H9 (cell line): ENCODE measurements at regions not wholly inside any gene's neighbourhood (a gene's known extent, or its start where the extent isn't known, plus 50 kb on each side); places are given as distances from the start of the nearest gene placed in this dataset.

Source experiments
- DNase-seq: peaks from one replicate; pipeline ENCODE4 v3.0.0-alpha.2; 2017
- H2AFZ ChIP-seq: one replicate; pipeline ENCODE4 v1.6.1; 2013; ENCODE audit warnings: mild to moderate bottlenecking, low read length, control low read depth, moderate library complexity
- H2AK5ac ChIP-seq: 2 replicates; pipeline ENCODE4 v1.6.1; 2013; ENCODE audit warnings: low read length, control low read depth, mixed read lengths; ENCODE audit not compliant: insufficient read length
- H2BK120ac ChIP-seq: one replicate; pipeline ENCODE4 v1.6.1; 2013; ENCODE audit warnings: low read depth, mild to moderate bottlenecking, low read length, control low read depth, inconsistent platforms; ENCODE audit not compliant: poor library complexity, severe bottlenecking
- H2BK12ac ChIP-seq: 2 replicates; pipeline ENCODE4 v1.6.1; 2013; ENCODE audit warnings: low read length, control low read depth, mixed read lengths, low read depth; ENCODE audit not compliant: insufficient read length
- H2BK15ac ChIP-seq: 2 replicates; pipeline ENCODE4 v1.6.1; 2013; ENCODE audit warnings: low read depth, low read length, control low read depth
- H2BK20ac ChIP-seq: one replicate; pipeline ENCODE4 v1.6.1; 2013; ENCODE audit warnings: low read depth, mild to moderate bottlenecking, low read length, control low read depth, inconsistent platforms; ENCODE audit not compliant: poor library complexity, severe bottlenecking
- H2BK5ac ChIP-seq: 2 replicates; pipeline ENCODE4 v1.6.1; 2013; ENCODE audit warnings: low read length, control low read depth, mixed read lengths; ENCODE audit not compliant: insufficient read length
- H3K14ac ChIP-seq: 2 replicates; pipeline ENCODE4 v1.6.1; 2013; ENCODE audit warnings: low read length, control low read depth; ENCODE audit not compliant: insufficient read depth
- H3K18ac ChIP-seq: 2 replicates; pipeline ENCODE4 v1.6.1; 2013; ENCODE audit warnings: low read depth, mild to moderate bottlenecking, mixed read lengths, low read length, control low read depth; ENCODE audit not compliant: insufficient read length
- H3K23ac ChIP-seq: 2 replicates; pipeline ENCODE4 v1.6.1; 2013; ENCODE audit warnings: low read length, control low read depth, mixed read lengths, low read depth; ENCODE audit not compliant: insufficient read length
- H3K23me2 ChIP-seq: 2 replicates; pipeline ENCODE4 v1.6.1; 2013; ENCODE audit warnings: low read depth, mild to moderate bottlenecking, mixed read lengths, low read length, control low read depth; ENCODE audit not compliant: insufficient read length, poor library complexity, severe bottlenecking
- H3K27ac ChIP-seq: 2 replicates; pipeline ENCODE4 v1.5.1; 2013; ENCODE audit warnings: low read length, control low read depth, mixed read lengths, low read depth; ENCODE audit not compliant: insufficient read length
- H3K27me3 ChIP-seq: 2 replicates; pipeline ENCODE4 v1.6.1; 2013; ENCODE audit warnings: low read length, control low read depth, inconsistent platforms; ENCODE audit not compliant: insufficient read depth
- H3K4ac ChIP-seq: 2 replicates; pipeline ENCODE4 v1.6.1; 2013; ENCODE audit warnings: low read depth, mild to moderate bottlenecking, control low read depth, inconsistent platforms, low read length, moderate library complexity
- H3K4me1 ChIP-seq: 2 replicates; pipeline ENCODE4 v1.6.1; 2013; ENCODE audit warnings: low read length, control low read depth, inconsistent platforms; ENCODE audit not compliant: insufficient read depth
- H3K4me2 ChIP-seq: 2 replicates; pipeline ENCODE4 v1.6.1; 2013; ENCODE audit warnings: low read length, control low read depth, mixed read lengths; ENCODE audit not compliant: insufficient read length, insufficient read depth
- H3K56ac ChIP-seq: 2 replicates; pipeline ENCODE4 v1.6.1; 2013; ENCODE audit warnings: low read depth, mild to moderate bottlenecking, mixed read lengths, low read length, control low read depth; ENCODE audit not compliant: insufficient read length
- H3K79me1 ChIP-seq: 2 replicates; pipeline ENCODE4 v1.6.1; 2013; ENCODE audit warnings: low read depth, mild to moderate bottlenecking, moderate library complexity, low read length, control low read depth, inconsistent platforms; ENCODE audit not compliant: insufficient read depth, poor library complexity, severe bottlenecking
- H3K79me2 ChIP-seq: 2 replicates; pipeline ENCODE4 v1.6.1; 2013; ENCODE audit warnings: low read length, control low read depth, inconsistent platforms; ENCODE audit not compliant: insufficient read depth
- H3K9ac ChIP-seq: 2 replicates; pipeline ENCODE4 v1.6.1; 2013; ENCODE audit warnings: low read length, control low read depth, mixed read lengths; ENCODE audit not compliant: insufficient read length; ENCODE audit errors: extremely low read depth
- H3K9me3 ChIP-seq: one replicate; pipeline ENCODE4 v1.6.1; 2013; ENCODE audit warnings: low read depth, low read length, inconsistent platforms; ENCODE audit not compliant: control insufficient read depth
- H3T11ph ChIP-seq: one replicate; pipeline ENCODE4 v1.6.1; 2013; ENCODE audit warnings: mild to moderate bottlenecking, low read length, control low read depth, inconsistent platforms
- H4K20me1 ChIP-seq: one replicate; pipeline ENCODE4 v1.6.1; 2013; ENCODE audit not compliant: control insufficient read depth, insufficient read length, insufficient read depth
- H4K5ac ChIP-seq: 2 replicates; pipeline ENCODE4 v1.6.1; 2013; ENCODE audit warnings: low read depth, mild to moderate bottlenecking, mixed read lengths, low read length, control low read depth; ENCODE audit not compliant: insufficient read length
- H4K8ac ChIP-seq: replicated peaks from 2 replicates; pipeline ENCODE4 v1.6.1; 2013; ENCODE audit warnings: low read length, control low read depth, mixed read lengths, low read depth; ENCODE audit not compliant: insufficient read length
- H4K91ac ChIP-seq: 2 replicates; pipeline ENCODE4 v1.6.1; 2013; ENCODE audit warnings: low read depth, mild to moderate bottlenecking, moderate library complexity, mixed read lengths, low read length, control low read depth; ENCODE audit not compliant: insufficient read length
- H3K27ac Mint-ChIP-seq, 3 experiments: 2 replicates in 2 of 3; 3 replicates in 1 of 3; pipeline ENCODE4 v1.8.0; 2020 to 2021; ENCODE audit warnings: mixed read lengths in 3 of 3, mild to moderate bottlenecking in 1 of 3, moderate library complexity in 1 of 3
- H3K27me3 Mint-ChIP-seq: 2 replicates; pipeline ENCODE4 v1.8.0; 2021; ENCODE audit warnings: low read depth, mild to moderate bottlenecking, moderate library complexity, mixed read lengths
- H3K36me3 Mint-ChIP-seq, 3 experiments: 2 replicates in 2 of 3; 3 replicates in 1 of 3; pipeline ENCODE4 v1.8.0; 2020 to 2021; ENCODE audit warnings: low read depth in 3 of 3, mixed read lengths in 3 of 3; ENCODE audit not compliant: insufficient read depth in 1 of 3
- H3K4me1 Mint-ChIP-seq, 2 experiments: 2 replicates each; pipeline ENCODE4 v1.8.0; 2020; ENCODE audit warnings: mixed read lengths in 2 of 2
- H3K4me3 Mint-ChIP-seq, 2 experiments: 2 replicates in 1 of 2; 3 replicates in 1 of 2; pipeline ENCODE4 v1.8.0; 2020 to 2021; ENCODE audit warnings: mild to moderate bottlenecking in 2 of 2, mixed read lengths in 2 of 2, moderate library complexity in 1 of 2
- H3K9me3 Mint-ChIP-seq, 2 experiments: 2 replicates in 1 of 2; 3 replicates in 1 of 2; pipeline ENCODE4 v1.8.0; 2020; ENCODE audit warnings: mild to moderate bottlenecking in 2 of 2, mixed read lengths in 2 of 2, moderate library complexity in 1 of 2
- CTCF ChIP-seq: fragments of 200-600 bp; sonication (generic); conservative IDR thresholded peaks from 3 replicates; pipeline ENCODE4 v1.8.0; 2021; ENCODE audit warnings: antibody characterized with exemption, mild to moderate bottlenecking
- WGBS: extraction: QIAGEN DNeasy Blood & Tissue Kit; methylation state at CpG from one replicate; pipeline ENCODE4 v1.1.7; 2013; ENCODE audit warnings: missing lambda C conversion rate, low lambda C conversion rate, mixed read lengths; ENCODE audit not compliant: insufficient read length; ENCODE audit errors: extremely low coverage; 5-methylcytosine and 5-hydroxymethylcytosine counted together

DNA sequence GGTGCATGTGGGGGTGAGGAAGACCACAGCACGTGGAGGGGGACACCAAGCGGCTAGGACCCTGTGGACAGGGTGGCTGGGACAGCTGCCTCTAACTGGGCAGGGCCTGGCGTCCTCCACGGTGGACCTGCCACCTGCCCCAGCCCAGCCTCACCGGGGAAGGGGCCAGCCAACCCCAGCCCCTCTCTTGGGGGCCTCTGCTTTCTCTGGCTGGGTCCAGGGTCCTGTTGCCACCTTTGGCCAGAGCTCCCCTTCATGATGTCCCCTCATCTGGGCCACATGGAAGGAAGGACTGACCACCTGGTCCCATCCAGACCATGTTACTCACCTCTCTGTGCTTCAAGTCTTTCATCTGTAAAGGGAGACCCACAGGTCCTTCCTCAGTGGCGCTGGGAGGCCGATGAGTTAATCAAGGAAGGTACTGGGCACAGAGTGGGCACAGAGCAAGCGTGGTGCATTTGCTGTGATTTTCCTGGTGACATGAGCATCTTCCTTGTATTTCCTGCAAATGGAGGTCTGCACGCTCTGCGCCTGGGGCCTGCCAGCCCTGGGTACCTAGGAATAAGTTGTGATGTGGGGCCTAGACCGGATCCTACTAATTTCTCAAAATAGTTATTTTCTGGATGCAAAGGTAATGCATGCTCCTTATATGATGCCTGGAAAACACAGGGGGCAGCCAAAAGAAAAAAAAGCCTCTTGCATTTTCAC is 538.4 kb downstream of the TBC1D22A start:
- Mint-ChIP-seq H3K27ac (no peak overlapping the region), H3K9me3 (peaks cover 47 to 50% of the 10 kb centered on the region in 2 experiments)
- no peak for TF ChIP-seq CTCF

More for the DNA sequence above, 538.4 kb downstream of the TBC1D22A start:
- no peak overlapping the region for H4K8ac ChIP-seq
- H3K36me3 Mint-ChIP-seq = peaks cover 12 to 39% (median 18%) of the 10 kb centered on the region in 3 experiments; a peak in 6 of 7 replicates
- H2AFZ ChIP-seq = no peak overlapping the region
- H2AK5ac ChIP-seq = no peak overlapping the region
- no peaks in the 10 kb centered on the region for H3K4me1 ChIP-seq
- H2BK20ac ChIP-seq = no peak overlapping the region
- no peak overlapping the region for H3K14ac ChIP-seq
- H3K79me2 ChIP-seq = no peaks in the 10 kb centered on the region
- no peak for DNase-seq
- H3K27me3 Mint-ChIP-seq = peaks cover 6% of the 10 kb centered on the region
- peaks cover 98% of the 10 kb centered on the region for H3K9me3 ChIP-seq
- no peaks in the 10 kb centered on the region for H3K23me2 ChIP-seq
- H3K4me3 Mint-ChIP-seq = no peak overlapping the region
- H3K27me3 ChIP-seq = no peaks in the 10 kb centered on the region
- H3K27ac ChIP-seq = no peak overlapping the region
- H3K79me1 ChIP-seq = no peaks in the 10 kb centered on the region
- H3T11ph ChIP-seq = no peak overlapping the region
- no peak overlapping the region for H2BK5ac ChIP-seq
- no peaks in the 10 kb centered on the region for H4K20me1 ChIP-seq
- H3K56ac ChIP-seq = no peak overlapping the region
- no peak overlapping the region for H3K4ac ChIP-seq
- H3K9ac ChIP-seq = no peak overlapping the region
- no peak overlapping the region for H4K91ac ChIP-seq
- H3K18ac ChIP-seq = no peak overlapping the region
- H3K4me2 ChIP-seq = no peak overlapping the region
- no peaks in the 10 kb centered on the region for H3K4me1 Mint-ChIP-seq
- no peak overlapping the region for H2BK120ac ChIP-seq
- H2BK12ac ChIP-seq = no peak overlapping the region
- no peak overlapping the region for H3K23ac ChIP-seq
- H4K5ac ChIP-seq = no peak overlapping the region
- WGBS = no CpG with 5 or more reads among the region's 11 CpGs
- H2BK15ac ChIP-seq = no peak overlapping the region
